ENCODE measurements at regions not wholly inside any gene's neighbourhood (a gene's known extent, or its start where the extent isn't known, plus 50 kb on each side); places are given as distances from the start of the nearest gene placed in this dataset.

- TF ChIP-seq CTCF (IDR thresholded peaks at IDR 0.05; ENCODE audit: low read depth, low read length, missing control alignments) = no peak
- no peak overlapping the region for H3K4me3 ChIP-seq (replicated peaks; ENCODE audit: low read depth, low read length)
These were observed 155.6 kb downstream of the TM9SF2 start for GRCh38 chr13:99656844-99657381.

GRCh38 chr13:99656092-99656745, 154.9 kb downstream of the TM9SF2 start:
- TF ChIP-seq CTCF (IDR thresholded peaks at IDR 0.05; ENCODE audit: low read depth, low read length, missing control alignments) = peak; percentile 93
- peak; percentile 54 for DNase-seq (ENCODE audit: extremely low read depth, low read depth)
- H3K4me3 ChIP-seq (replicated peaks; ENCODE audit: low read depth, low read length) = no peak overlapping the region

More at GRCh38 chr13:99656844-99657381, 155.6 kb downstream of the TM9SF2 start:
- DNase-seq (ENCODE audit: extremely low read depth, low read depth) = no peak

- TF ChIP-seq CTCF (IDR thresholded peaks at IDR 0.05; ENCODE audit: low read depth, low read length, missing control alignments) = no peak
- H3K4me3 ChIP-seq (replicated peaks; ENCODE audit: low read depth, low read length) = no peak overlapping the region
- DNase-seq (ENCODE audit: extremely low read depth, low read depth) = no peak
These were observed 154.2 kb downstream of the TM9SF2 start for GRCh38 chr13:99655351-99656091.

GRCh38 chr13:99654076-99654475, 152.8 kb downstream of the TM9SF2 start:
- TF ChIP-seq CTCF (IDR thresholded peaks at IDR 0.05; ENCODE audit: low read depth, low read length, missing control alignments) = no peak
- DNase-seq (ENCODE audit: extremely low read depth, low read depth) = no peak
- no peak overlapping the region for H3K4me3 ChIP-seq (replicated peaks; ENCODE audit: low read depth, low read length)

GRCh38 chr13:99653526-99653925, 152.3 kb downstream of the TM9SF2 start:
- DNase-seq (ENCODE audit: extremely low read depth, low read depth) = no peak
- H3K4me3 ChIP-seq (replicated peaks; ENCODE audit: low read depth, low read length) = no peak overlapping the region
- TF ChIP-seq CTCF (IDR thresholded peaks at IDR 0.05; ENCODE audit: low read depth, low read length, missing control alignments) = no peak

- DNase-seq (ENCODE audit: extremely low read depth, low read depth) = no peak
- TF ChIP-seq CTCF (IDR thresholded peaks at IDR 0.05; ENCODE audit: low read depth, low read length, missing control alignments) = no peak
- no peak overlapping the region for H3K4me3 ChIP-seq (replicated peaks; ENCODE audit: low read depth, low read length)
These were observed 151.6 kb downstream of the TM9SF2 start for GRCh38 chr13:99652901-99653300.

All from HFF-Myc (cell line).